ENCODE measurements at regions not wholly inside any gene's neighbourhood (a gene's known extent, or its start where the extent isn't known, plus 50 kb on each side); places are given as distances from the start of the nearest gene placed in this dataset.

DNA sequence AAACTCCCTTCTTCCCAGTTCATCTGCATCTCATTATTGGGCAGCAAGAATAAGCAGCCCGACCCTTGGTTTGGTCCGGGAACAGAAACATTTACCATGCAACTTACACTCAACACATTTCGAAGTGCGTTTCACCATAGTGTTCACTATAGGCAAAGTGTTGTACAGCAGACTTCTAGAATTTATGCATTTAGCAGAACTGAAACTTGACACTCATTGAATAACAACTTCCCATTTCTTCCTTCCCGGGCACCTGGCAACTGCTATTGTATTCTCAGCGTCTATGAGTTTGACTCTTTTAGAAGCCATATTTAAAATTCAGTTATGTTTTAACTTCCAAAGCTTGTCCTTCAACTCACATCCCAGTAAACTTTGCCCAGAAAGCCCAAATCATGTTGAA, 840.6 kb downstream of the NLGN4X start:
- no peak overlapping the region for H3K4me3 ChIP-seq (ENCODE audit: low read depth, low read length)
- TF ChIP-seq, protein P1, sequence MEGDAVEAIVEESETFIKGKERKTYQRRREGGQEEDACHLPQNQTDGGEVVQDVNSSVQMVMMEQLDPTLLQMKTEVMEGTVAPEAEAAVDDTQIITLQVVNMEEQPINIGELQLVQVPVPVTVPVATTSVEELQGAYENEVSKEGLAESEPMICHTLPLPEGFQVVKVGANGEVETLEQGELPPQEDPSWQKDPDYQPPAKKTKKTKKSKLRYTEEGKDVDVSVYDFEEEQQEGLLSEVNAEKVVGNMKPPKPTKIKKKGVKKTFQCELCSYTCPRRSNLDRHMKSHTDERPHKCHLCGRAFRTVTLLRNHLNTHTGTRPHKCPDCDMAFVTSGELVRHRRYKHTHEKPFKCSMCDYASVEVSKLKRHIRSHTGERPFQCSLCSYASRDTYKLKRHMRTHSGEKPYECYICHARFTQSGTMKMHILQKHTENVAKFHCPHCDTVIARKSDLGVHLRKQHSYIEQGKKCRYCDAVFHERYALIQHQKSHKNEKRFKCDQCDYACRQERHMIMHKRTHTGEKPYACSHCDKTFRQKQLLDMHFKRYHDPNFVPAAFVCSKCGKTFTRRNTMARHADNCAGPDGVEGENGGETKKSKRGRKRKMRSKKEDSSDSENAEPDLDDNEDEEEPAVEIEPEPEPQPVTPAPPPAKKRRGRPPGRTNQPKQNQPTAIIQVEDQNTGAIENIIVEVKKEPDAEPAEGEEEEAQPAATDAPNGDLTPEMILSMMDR (IDR thresholded peaks at IDR 0.05; ENCODE audit: low read depth, low read length): no peak

GRCh38 chrX:5380426-5380825, 848.2 kb downstream of the NLGN4X start:
- TF ChIP-seq, protein P1 (IDR thresholded peaks at IDR 0.05; ENCODE audit: low read depth, low read length): no peak
- H3K4me3 ChIP-seq (ENCODE audit: low read depth, low read length): no peak overlapping the region

DNA sequence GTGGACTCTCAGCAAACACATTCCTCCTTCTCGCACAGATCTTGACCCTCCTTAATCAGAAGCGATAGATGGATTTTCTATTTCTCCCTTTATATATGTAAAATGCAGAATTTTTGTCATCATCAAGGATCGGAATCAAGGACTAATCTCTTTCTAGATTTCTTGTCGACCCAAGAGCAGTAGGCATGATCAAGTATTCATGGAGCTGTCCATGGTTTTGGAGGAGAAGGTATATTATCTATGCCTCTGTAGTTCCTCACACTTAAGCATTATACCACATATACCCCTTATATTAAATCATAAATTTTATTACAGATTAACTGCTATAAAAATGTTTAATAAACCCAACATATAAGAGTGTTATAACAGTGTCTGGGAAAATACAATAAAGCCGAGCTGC, 886.8 kb downstream of the NLGN4X start:
- TF ChIP-seq, protein P1 (IDR thresholded peaks at IDR 0.05; ENCODE audit: low read depth, low read length): no peak

DNA sequence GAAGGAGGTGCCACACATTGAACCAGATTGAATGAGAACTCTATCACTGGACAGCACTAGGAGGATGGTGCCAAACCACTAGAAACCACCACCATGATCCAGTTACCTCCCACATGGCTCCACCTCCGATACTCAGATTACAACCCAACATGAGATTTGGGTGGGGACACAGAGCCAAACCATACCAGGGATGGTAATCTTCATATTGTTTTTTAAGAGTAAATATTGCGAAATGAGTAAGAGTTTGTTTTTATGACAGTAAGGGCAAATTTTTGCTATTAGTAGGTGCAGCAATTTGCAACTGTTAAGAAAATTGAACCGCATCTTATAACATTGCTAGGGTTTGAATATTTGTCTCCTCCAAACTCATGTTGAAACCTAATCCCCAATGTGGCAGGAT, 891.5 kb downstream of the NLGN4X start:
- TF ChIP-seq, protein P1 (IDR thresholded peaks at IDR 0.05; ENCODE audit: low read depth, low read length): no peak
- H3K4me3 ChIP-seq (ENCODE audit: low read depth, low read length): no peak overlapping the region

More for the DNA sequence above, 886.8 kb downstream of the NLGN4X start:
- H3K4me3 ChIP-seq (ENCODE audit: low read depth, low read length): no peak overlapping the region

GRCh38 chrX:5324546-5324945, 904.1 kb downstream of the NLGN4X start:
- TF ChIP-seq, protein P1 (IDR thresholded peaks at IDR 0.05; ENCODE audit: low read depth, low read length): no peak
- no peak overlapping the region for H3K4me3 ChIP-seq (ENCODE audit: low read depth, low read length)

DNA sequence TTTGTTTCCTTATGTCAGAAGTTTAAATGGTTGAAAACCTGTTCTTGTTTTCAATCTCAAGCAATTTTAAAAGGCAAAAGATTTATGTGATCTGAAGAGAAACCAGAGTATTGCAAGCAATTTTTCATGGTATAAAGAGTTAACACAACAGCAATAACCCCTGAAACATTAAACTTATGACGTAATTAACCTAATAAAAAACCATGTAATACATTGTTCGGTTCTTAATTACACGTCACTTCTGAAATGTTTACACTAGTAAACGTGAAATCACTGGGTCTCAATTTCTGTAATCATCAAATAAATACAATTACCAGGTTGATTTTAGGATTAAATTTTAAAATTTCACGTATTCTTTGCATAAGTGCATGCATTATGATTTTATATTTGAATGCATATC, 914.5 kb downstream of the NLGN4X start:
- H3K4me3 ChIP-seq (ENCODE audit: low read depth, low read length): no peak overlapping the region
- TF ChIP-seq, protein P1 (IDR thresholded peaks at IDR 0.05; ENCODE audit: low read depth, low read length): no peak

GRCh38 chrX:5307416-5307815, 921.3 kb downstream of the NLGN4X start:
- no peak overlapping the region for H3K4me3 ChIP-seq (ENCODE audit: low read depth, low read length)
- TF ChIP-seq, protein P1 (IDR thresholded peaks at IDR 0.05; ENCODE audit: low read depth, low read length): no peak

All from WI38 (cell line).